GM23248 (cell line): ENCODE measurements at regions not wholly inside any gene's neighbourhood (a gene's known extent, or its start where the extent isn't known, plus 50 kb on each side); places are given as distances from the start of the nearest gene placed in this dataset.

ENCODE experiments used
- EZH2 ChIP-seq: fragments of 200-600 bp; sonication (generic); IDR thresholded peaks from 2 replicates; pipeline ENCODE4 v1.6.1; 2018; ENCODE audit warnings: antibody characterized with exemption, mild to moderate bottlenecking; ENCODE audit not compliant: insufficient read depth, poor library complexity, severe bottlenecking
- EZH2phosphoT487 ChIP-seq: fragments of 200-600 bp; sonication (generic); IDR thresholded peaks from 2 replicates; pipeline ENCODE4 v1.6.1; 2018; ENCODE audit warnings: antibody characterized with exemption, moderate library complexity, mild to moderate bottlenecking, low read depth; ENCODE audit not compliant: insufficient read depth

GRCh38 chr4:187183346-187183745 is 459.7 kb upstream of the FAT1 start:
- TF ChIP-seq EZH2phosphoT487: no peak
- no peak for TF ChIP-seq EZH2
